ENCODE measurements at regions not wholly inside any gene's neighbourhood (a gene's known extent, or its start where the extent isn't known, plus 50 kb on each side); places are given as distances from the start of the nearest gene placed in this dataset.
"Not testable (repeated sequence)": the region's sequence is repeated elsewhere in the genome, so short reads cannot be mapped to it uniquely, and the experiment has no call there.

DNA sequence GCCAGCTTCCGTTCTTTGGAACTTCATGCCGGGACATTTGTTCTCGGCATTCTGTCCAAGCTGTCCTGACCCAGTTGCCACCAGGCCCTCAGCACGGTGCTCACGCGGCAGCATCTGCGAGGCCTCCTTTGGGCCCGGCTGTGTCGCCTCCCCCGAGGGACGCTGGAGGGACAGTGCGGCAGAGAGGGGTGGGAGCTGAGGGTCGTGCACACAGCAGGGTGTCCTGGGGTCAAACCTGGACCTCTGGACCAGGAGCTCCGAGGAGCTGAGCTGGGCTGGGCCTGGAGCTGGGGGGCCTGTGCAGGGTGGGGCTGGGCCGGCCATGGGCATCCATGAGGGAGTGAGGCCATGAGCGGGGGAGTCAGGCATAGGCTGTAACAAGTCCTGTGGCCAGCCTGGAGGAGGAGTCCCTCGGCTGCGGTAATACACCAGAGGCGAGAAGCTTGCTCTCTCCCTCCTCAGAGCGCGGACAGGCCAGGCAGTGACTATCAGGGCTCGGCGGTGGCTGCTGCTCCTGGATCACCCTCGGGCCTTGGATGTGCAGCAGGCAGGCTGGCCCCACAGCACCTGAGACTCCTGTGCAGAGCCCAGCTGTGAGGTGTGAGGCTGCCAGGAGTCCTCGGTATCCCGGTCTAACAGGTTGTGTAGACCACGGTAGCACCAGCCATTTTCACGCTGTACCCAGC lies 130.2 kb downstream of the IGLL1 start:
- TF ChIP-seq, protein P1, sequence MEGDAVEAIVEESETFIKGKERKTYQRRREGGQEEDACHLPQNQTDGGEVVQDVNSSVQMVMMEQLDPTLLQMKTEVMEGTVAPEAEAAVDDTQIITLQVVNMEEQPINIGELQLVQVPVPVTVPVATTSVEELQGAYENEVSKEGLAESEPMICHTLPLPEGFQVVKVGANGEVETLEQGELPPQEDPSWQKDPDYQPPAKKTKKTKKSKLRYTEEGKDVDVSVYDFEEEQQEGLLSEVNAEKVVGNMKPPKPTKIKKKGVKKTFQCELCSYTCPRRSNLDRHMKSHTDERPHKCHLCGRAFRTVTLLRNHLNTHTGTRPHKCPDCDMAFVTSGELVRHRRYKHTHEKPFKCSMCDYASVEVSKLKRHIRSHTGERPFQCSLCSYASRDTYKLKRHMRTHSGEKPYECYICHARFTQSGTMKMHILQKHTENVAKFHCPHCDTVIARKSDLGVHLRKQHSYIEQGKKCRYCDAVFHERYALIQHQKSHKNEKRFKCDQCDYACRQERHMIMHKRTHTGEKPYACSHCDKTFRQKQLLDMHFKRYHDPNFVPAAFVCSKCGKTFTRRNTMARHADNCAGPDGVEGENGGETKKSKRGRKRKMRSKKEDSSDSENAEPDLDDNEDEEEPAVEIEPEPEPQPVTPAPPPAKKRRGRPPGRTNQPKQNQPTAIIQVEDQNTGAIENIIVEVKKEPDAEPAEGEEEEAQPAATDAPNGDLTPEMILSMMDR (IDR thresholded peaks at IDR 0.05), result not testable (repeated sequence)
- TF ChIP-seq POLR2A, POLR2AphosphoS5 (IDR thresholded peaks at IDR 0.05): not testable (repeated sequence)

Data from stomach (tissue), 4 donors.